ENCODE measurements at regions not wholly inside any gene's neighbourhood (a gene's known extent, or its start where the extent isn't known, plus 50 kb on each side); places are given as distances from the start of the nearest gene placed in this dataset.

- no peak for TF ChIP-seq CTCF (IDR thresholded peaks at IDR 0.05)
- CTCF ChIA-PET: no interaction called here
- no peak overlapping the region for H3K4me3 Mint-ChIP-seq
- peaks cover 21% of the 10 kb centered on the region for H3K27me3 Mint-ChIP-seq
- no peaks in the 10 kb centered on the region for H3K36me3 Mint-ChIP-seq (ENCODE audit: low read depth)
- DNase-seq: no peak
- intact Hi-C loops (cut with micrococcal nuclease): no loop called here
- ATAC-seq: no peak
- H3K27ac Mint-ChIP-seq: no peak overlapping the region
- no peaks in the 10 kb centered on the region for H3K4me1 Mint-ChIP-seq (ENCODE audit: low read depth)
- H3K9me3 Mint-ChIP-seq: no peaks in the 10 kb centered on the region
- POLR2A ChIA-PET: no interaction called here
Observed at GRCh38 chr1:230519246-230519645, 93.1 kb upstream of the PGBD5 start.

- ChIA-PET CTCF (no interaction called here), POLR2A (no interaction called here)
- Mint-ChIP-seq H3K4me3 (no peak overlapping the region), H3K9me3 (peaks cover 3% of the 10 kb centered on the region), H3K27me3 (peaks cover 25% of the 10 kb centered on the region), H3K36me3 (ENCODE audit: low read depth) (no peaks in the 10 kb centered on the region), H3K4me1 (ENCODE audit: low read depth) (no peaks in the 10 kb centered on the region), H3K27ac (no peak overlapping the region)
- TF ChIP-seq CTCF (IDR thresholded peaks at IDR 0.05): no peak
- no peak for ATAC-seq
- no peak for DNase-seq
- intact Hi-C loops (cut with micrococcal nuclease): no loop called here
Observed at GRCh38 chr1:230518511-230518910, 92.4 kb upstream of the PGBD5 start.

GRCh38 chr1:230517786-230518185 is 91.7 kb upstream of the PGBD5 start:
- Mint-ChIP-seq H3K36me3 (ENCODE audit: low read depth) (no peaks in the 10 kb centered on the region), H3K27me3 (peaks cover 25% of the 10 kb centered on the region), H3K4me1 (ENCODE audit: low read depth) (no peaks in the 10 kb centered on the region), H3K9me3 (peaks cover 3% of the 10 kb centered on the region), H3K27ac (no peak overlapping the region), H3K4me3 (no peak overlapping the region)
- CTCF ChIA-PET: no interaction called here
- POLR2A ChIA-PET: no interaction called here
- DNase-seq (no peak), ATAC-seq (no peak)
- no peak for TF ChIP-seq CTCF (IDR thresholded peaks at IDR 0.05)
- intact Hi-C loops (cut with micrococcal nuclease): no loop called here

- intact Hi-C loops (cut with micrococcal nuclease): no loop called here
Observed at GRCh38 chr1:230517326-230517725, 91.2 kb upstream of the PGBD5 start.

GRCh38 chr1:230516889-230517288 is 90.8 kb upstream of the PGBD5 start:
- Mint-ChIP-seq H3K4me3 (no peak overlapping the region), H3K36me3 (ENCODE audit: low read depth) (no peaks in the 10 kb centered on the region), H3K9me3 (peaks cover 3% of the 10 kb centered on the region), H3K27me3 (peaks cover 26% of the 10 kb centered on the region), H3K27ac (no peak overlapping the region), H3K4me1 (ENCODE audit: low read depth) (no peaks in the 10 kb centered on the region)
- DNase-seq (no peak), ATAC-seq (no peak)
- POLR2A ChIA-PET: interaction anchor here (0.6 kb wide), 1 partner anchor 1008 kb away, joined by 3 read pairs; the partner anchor contains the start of gene NUP133
- CTCF ChIA-PET: no interaction called here
- no peak for TF ChIP-seq CTCF (IDR thresholded peaks at IDR 0.05)
- intact Hi-C loops (cut with micrococcal nuclease): no loop called here

More at GRCh38 chr1:230517326-230517725, 91.2 kb upstream of the PGBD5 start:
- H3K4me3 Mint-ChIP-seq: no peak overlapping the region
- no peak for TF ChIP-seq CTCF (IDR thresholded peaks at IDR 0.05)
- ATAC-seq (no peak), DNase-seq (no peak)
- ChIA-PET POLR2A (interaction anchor here (0.6 kb wide), 1 partner anchor 1009 kb away, joined by 3 read pairs; the partner anchor contains the start of gene NUP133), CTCF (no interaction called here)
- peaks cover 27% of the 10 kb centered on the region for H3K27me3 Mint-ChIP-seq
- no peak overlapping the region for H3K27ac Mint-ChIP-seq
- H3K36me3 Mint-ChIP-seq (ENCODE audit: low read depth): no peaks in the 10 kb centered on the region
- no peaks in the 10 kb centered on the region for H3K4me1 Mint-ChIP-seq (ENCODE audit: low read depth)
- H3K9me3 Mint-ChIP-seq: peaks cover 3% of the 10 kb centered on the region
